Lower leg skin (tissue), 4 donors: ENCODE measurements at regions not wholly inside any gene's neighbourhood (a gene's known extent, or its start where the extent isn't known, plus 50 kb on each side); places are given as distances from the start of the nearest gene placed in this dataset.

Source experiments
- DNase-seq, 2 donors: peaks; one replicate each; pipeline ENCODE4 v3.0.0-alpha.2; 2019; ENCODE audit warnings: low spot score in 2 of 2
- H3K4me3 ChIP-seq: fragments of 200-600 bp; sonication (generic); 2 replicates; pipeline ENCODE4 v1.5.1; 2017; ENCODE audit warnings: mild to moderate bottlenecking, low read depth; ENCODE audit not compliant: poor library complexity, severe bottlenecking
- POLR2A ChIP-seq, 2 donors: fragments of 450-650 bp; IDR thresholded peaks; one replicate each; pipeline ENCODE4 v1.6.1; 2016 to 2017; ENCODE audit warnings: antibody characterized with exemption in 2 of 2, mild to moderate bottlenecking in 1 of 2, moderate library complexity in 1 of 2
- WGBS, 2 donors: methylation state at CpG; one replicate each; pipeline ENCODE4 v1.1.5; 2018; 5-methylcytosine and 5-hydroxymethylcytosine counted together
- intact Hi-C: fragments of 100-400 bp; cut with DNase I; formaldehyde crosslinking; loops from one replicate; pipeline ENCODE4 v1.15.0; 2023; ENCODE audit warnings: low total_unique reads
- TF ChIP-seq, protein P1 (sequence below), 3 donors: fragments of 450-650 bp; IDR thresholded peaks; one replicate each; pipeline ENCODE4 v1.5.1; 2016; ENCODE audit warnings: antibody characterized with exemption in 3 of 3, mild to moderate bottlenecking in 3 of 3, moderate library complexity in 2 of 3

DNA sequence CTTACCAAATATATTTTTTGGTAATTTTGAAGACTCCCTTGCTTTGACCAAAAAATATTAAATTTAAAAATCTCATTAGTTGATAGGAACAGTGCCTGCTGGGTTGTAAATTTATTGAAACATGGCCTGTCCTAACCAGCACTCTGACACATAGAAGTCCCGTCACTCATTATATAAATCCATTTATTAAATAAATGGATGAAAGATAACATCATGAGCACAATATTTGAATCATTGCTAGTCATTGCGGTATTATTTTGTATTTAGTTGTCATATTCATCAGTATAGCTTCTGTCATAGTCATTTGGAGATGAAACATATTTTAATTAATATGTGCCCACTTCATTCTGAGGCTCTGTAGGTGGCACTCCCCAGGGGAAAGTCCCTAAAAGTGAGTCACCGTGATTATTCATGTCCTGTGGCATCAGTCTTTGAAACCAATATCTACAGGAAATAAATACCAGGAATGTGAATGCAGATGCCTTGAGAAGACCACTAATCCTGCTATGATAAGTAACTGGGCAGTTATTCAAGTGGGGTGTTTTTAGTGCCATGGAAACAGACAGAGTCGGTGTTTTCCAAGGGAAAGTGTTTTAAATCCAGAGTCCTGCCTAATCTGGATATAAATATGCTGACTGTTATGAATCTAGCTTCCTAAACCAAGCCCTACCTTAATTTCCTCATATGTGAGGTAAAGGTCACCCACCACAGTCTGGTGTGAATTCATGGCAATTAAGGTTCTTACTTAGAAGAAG lies 302.0 kb downstream of the DUSP10 start:
- 23 to 25% methylated on average over 4 of the region's 4 CpGs for WGBS, 2 donors
- no peak overlapping the region for H3K4me3 ChIP-seq
- TF ChIP-seq POLR2A (IDR thresholded peaks at IDR 0.05): no peak
- intact Hi-C loops: no loop called here
- no peak for DNase-seq

DNA sequence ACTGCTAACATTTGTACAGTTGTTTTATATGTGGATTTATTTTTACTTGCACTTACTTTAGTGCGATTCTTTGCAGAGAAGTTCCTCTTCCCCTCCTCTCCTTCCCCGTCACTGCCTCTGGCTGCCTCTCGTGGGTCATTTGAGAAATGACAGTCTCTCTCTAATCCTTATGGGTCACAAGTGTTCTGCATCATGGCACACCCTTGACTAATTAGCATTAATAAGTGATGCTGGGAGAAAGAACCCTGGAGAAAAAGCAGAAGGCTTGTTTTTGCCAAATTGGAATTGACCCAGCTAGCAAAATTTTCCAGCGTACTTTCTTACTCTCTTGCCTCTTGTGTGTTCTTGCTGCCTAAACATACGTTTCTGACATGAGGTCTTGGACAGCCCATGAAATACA lies 301.2 kb downstream of the DUSP10 start:
- no peak for TF ChIP-seq POLR2A (IDR thresholded peaks at IDR 0.05)
- TF ChIP-seq, protein P1, sequence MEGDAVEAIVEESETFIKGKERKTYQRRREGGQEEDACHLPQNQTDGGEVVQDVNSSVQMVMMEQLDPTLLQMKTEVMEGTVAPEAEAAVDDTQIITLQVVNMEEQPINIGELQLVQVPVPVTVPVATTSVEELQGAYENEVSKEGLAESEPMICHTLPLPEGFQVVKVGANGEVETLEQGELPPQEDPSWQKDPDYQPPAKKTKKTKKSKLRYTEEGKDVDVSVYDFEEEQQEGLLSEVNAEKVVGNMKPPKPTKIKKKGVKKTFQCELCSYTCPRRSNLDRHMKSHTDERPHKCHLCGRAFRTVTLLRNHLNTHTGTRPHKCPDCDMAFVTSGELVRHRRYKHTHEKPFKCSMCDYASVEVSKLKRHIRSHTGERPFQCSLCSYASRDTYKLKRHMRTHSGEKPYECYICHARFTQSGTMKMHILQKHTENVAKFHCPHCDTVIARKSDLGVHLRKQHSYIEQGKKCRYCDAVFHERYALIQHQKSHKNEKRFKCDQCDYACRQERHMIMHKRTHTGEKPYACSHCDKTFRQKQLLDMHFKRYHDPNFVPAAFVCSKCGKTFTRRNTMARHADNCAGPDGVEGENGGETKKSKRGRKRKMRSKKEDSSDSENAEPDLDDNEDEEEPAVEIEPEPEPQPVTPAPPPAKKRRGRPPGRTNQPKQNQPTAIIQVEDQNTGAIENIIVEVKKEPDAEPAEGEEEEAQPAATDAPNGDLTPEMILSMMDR (IDR thresholded peaks at IDR 0.05): no peak
- intact Hi-C loops: no loop called here
- H3K4me3 ChIP-seq: no peak overlapping the region
- DNase-seq: no peak
- WGBS, 2 donors: 8 to 12% methylated on average over 5 of the region's 5 CpGs

GRCh38 chr1:221442056-221442455 lies 299.8 kb downstream of the DUSP10 start:
- no peak overlapping the region for H3K4me3 ChIP-seq
- intact Hi-C loops: no loop called here
- DNase-seq: no peak
- no peak for TF ChIP-seq POLR2A (IDR thresholded peaks at IDR 0.05)
- TF ChIP-seq, protein P1 (IDR thresholded peaks at IDR 0.05): no peak
- 63 to 71% methylated on average over 3 of the region's 3 CpGs for WGBS, 2 donors

GRCh38 chr1:221444346-221444745 lies 297.5 kb downstream of the DUSP10 start:
- TF ChIP-seq POLR2A (IDR thresholded peaks at IDR 0.05): no peak
- WGBS, 2 donors: 76 to 81% methylated on average over 6 of the region's 6 CpGs
- no peak overlapping the region for H3K4me3 ChIP-seq
- DNase-seq: no peak
- intact Hi-C loops: no loop called here

- TF ChIP-seq, protein P1 (IDR thresholded peaks at IDR 0.05): no peak
- no peak for TF ChIP-seq POLR2A (IDR thresholded peaks at IDR 0.05)
- DNase-seq: no peak
- 63 to 68% methylated on average over 7 of the region's 7 CpGs for WGBS, 2 donors
- intact Hi-C loops: no loop called here
- no peak overlapping the region for H3K4me3 ChIP-seq
Measured at GRCh38 chr1:221448585-221449175, 293.2 kb downstream of the DUSP10 start.

DNA sequence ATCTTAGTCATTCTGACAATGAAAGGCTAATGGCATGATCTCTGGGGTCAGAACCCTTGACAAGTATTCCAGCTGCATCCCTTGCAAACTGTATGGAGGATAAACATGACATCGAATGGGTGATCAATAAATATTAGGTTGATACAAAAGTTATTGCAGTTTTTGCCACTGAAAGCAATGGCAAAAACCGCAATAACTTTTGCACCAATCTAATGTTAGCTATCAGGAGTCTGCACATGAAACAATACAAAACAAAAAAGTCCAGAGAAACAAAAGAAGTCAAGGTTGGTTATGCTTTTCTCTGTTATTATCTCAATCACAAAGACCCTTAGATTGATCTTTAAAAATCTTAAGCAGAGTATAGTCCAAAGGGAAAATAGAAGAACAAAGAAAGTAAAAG lies 292.7 kb downstream of the DUSP10 start:
- no peak overlapping the region for H3K4me3 ChIP-seq
- TF ChIP-seq, protein P1 (IDR thresholded peaks at IDR 0.05): no peak
- no peak for TF ChIP-seq POLR2A (IDR thresholded peaks at IDR 0.05)
- DNase-seq: no peak
- 81 to 92% methylated on average over 2 of the region's 2 CpGs for WGBS, 2 donors
- intact Hi-C loops: no loop called here
